SK-N-MC (cell line): ENCODE measurements at regions not wholly inside any gene's neighbourhood (a gene's known extent, or its start where the extent isn't known, plus 50 kb on each side); places are given as distances from the start of the nearest gene placed in this dataset.

Source experiments
- EZH2 ChIP-seq: fragments of 200-600 bp; sonication (generic); IDR thresholded peaks from one replicate; pipeline ENCODE4 v1.6.1; 2017; ENCODE audit warnings: antibody characterized with exemption
- POLR2AphosphoS5 ChIP-seq: IDR thresholded peaks from 2 replicates; pipeline ENCODE4 v1.6.1; 2012; ENCODE audit warnings: mild to moderate bottlenecking, low read depth, low read length, borderline replicate concordance

- TF ChIP-seq EZH2 = no peak
- TF ChIP-seq POLR2AphosphoS5 = no peak
Observed at GRCh38 chr1:29713857-29714256, 477.5 kb downstream of the PTPRU start.
